IMR-90 (cell line): ENCODE measurements at regions not wholly inside any gene's neighbourhood (a gene's known extent, or its start where the extent isn't known, plus 50 kb on each side); places are given as distances from the start of the nearest gene placed in this dataset.

Experiments used
- ATAC-seq: fragments of 200-7000 bp; cut with Tn5 transposase; 2 replicates; pipeline ENCODE4 v1.9.1; 2020; ENCODE audit warnings: low read depth, mild to moderate bottlenecking, moderate library complexity
- BruUV-seq: library from RNA; stranded (reverse); fragments of 400-500 nt; replicated peaks from 2 replicates; lab custom pipeline; 2021; lab: Mats Ljungman, UMichigan
- CTCF ChIA-PET: fragments of 300-600 bp; formaldehyde crosslinking; extraction: SDS; loops from one replicate; lab custom pipeline; 2021; ENCODE audit warnings: antibody characterized with exemption; lab: Yijun Ruan, JAX
- POLR2A ChIA-PET: fragments of 300-600 bp; sonication (Branson Sonifier 250); formaldehyde crosslinking; loops from one replicate; lab custom pipeline; 2022; ENCODE audit warnings: antibody characterized with exemption; ENCODE audit not compliant: unreplicated experiment; lab: Charles Lee
- DNase-seq: peaks from one replicate; pipeline ENCODE4 v3.0.0; 2013
- H2AFZ ChIP-seq: replicated peaks from 2 replicates; pipeline ENCODE3; 2013; ENCODE audit warnings: low read length, mild to moderate bottlenecking; ENCODE audit not compliant: poor library complexity
- H2AK5ac ChIP-seq: 2 replicates; pipeline ENCODE4 v1.6.1; 2013; ENCODE audit warnings: low read depth, low read length, inconsistent platforms
- H2AK9ac ChIP-seq: replicated peaks from 2 replicates; pipeline ENCODE3; 2013; ENCODE audit warnings: mild to moderate bottlenecking, low read depth, low read length, moderate library complexity; ENCODE audit not compliant: poor library complexity
- H2BK120ac ChIP-seq: 2 replicates; pipeline ENCODE4 v1.6.1; 2013; ENCODE audit warnings: low read depth, low read length, inconsistent platforms
- H2BK15ac ChIP-seq: 3 replicates; pipeline ENCODE4 v1.6.1; 2013; ENCODE audit warnings: low read depth, low read length, inconsistent platforms
- H2BK20ac ChIP-seq: 2 replicates; pipeline ENCODE4 v1.6.1; 2013; ENCODE audit warnings: low read depth, mild to moderate bottlenecking, inconsistent platforms, low read length, moderate library complexity
- H2BK5ac ChIP-seq: 2 replicates; pipeline ENCODE4 v1.6.1; 2013; ENCODE audit warnings: mild to moderate bottlenecking, low read depth, low read length, inconsistent platforms; ENCODE audit not compliant: poor library complexity, severe bottlenecking
- H3K14ac ChIP-seq: replicated peaks from 2 replicates; pipeline ENCODE4 v1.6.1; 2013; ENCODE audit warnings: low read depth, low read length, inconsistent platforms
- H3K18ac ChIP-seq: 2 replicates; pipeline ENCODE4 v1.6.1; 2013; ENCODE audit warnings: low read depth, low read length, control low read depth
- H3K23ac ChIP-seq: 2 replicates; pipeline ENCODE4 v1.6.1; 2013; ENCODE audit warnings: low read depth, low read length, inconsistent platforms
- H3K27ac ChIP-seq: 2 replicates; pipeline ENCODE4 v1.5.1; 2013; ENCODE audit warnings: mild to moderate bottlenecking, control low read depth, low read length; ENCODE audit not compliant: insufficient read depth
- H3K27me3 ChIP-seq: 2 replicates; pipeline ENCODE4 v1.6.1; 2013; ENCODE audit warnings: low read length; ENCODE audit not compliant: control insufficient read depth, insufficient read depth
- H3K36me3 ChIP-seq: 2 replicates; pipeline ENCODE4 v1.6.1; 2013; ENCODE audit warnings: low read length, mixed read lengths; ENCODE audit not compliant: control insufficient read depth, insufficient read depth
- H3K4ac ChIP-seq: 2 replicates; pipeline ENCODE4 v1.6.1; 2013; ENCODE audit warnings: low read depth, low read length, inconsistent platforms
- H3K4me1 ChIP-seq: 2 replicates; pipeline ENCODE4 v1.6.1; 2013; ENCODE audit warnings: low read length, mixed read lengths; ENCODE audit not compliant: control insufficient read depth, insufficient read depth
- H3K4me2 ChIP-seq: 2 replicates; pipeline ENCODE4 v1.6.1; 2013; ENCODE audit warnings: low read depth, mild to moderate bottlenecking, control low read depth, low read length, moderate library complexity
- H3K4me3 ChIP-seq: 2 replicates; pipeline ENCODE4 v1.5.1; 2013; ENCODE audit warnings: low read depth, mild to moderate bottlenecking, control low read depth, low read length, moderate library complexity; ENCODE audit not compliant: insufficient read depth
- H3K56ac ChIP-seq: 2 replicates; pipeline ENCODE4 v1.6.1; 2013; ENCODE audit warnings: low read length, inconsistent platforms; ENCODE audit not compliant: insufficient read depth; ENCODE audit errors: extremely low read depth
- H3K79me1 ChIP-seq, 2 experiments: 2 replicates each; pipeline ENCODE4 v1.6.1; 2013; ENCODE audit warnings: low read length in 2 of 2, inconsistent platforms in 1 of 2, low read depth in 1 of 2
- H3K9ac ChIP-seq: 2 replicates; pipeline ENCODE4 v1.6.1; 2013; ENCODE audit warnings: low read depth, low read length, control low read depth
- H3K9me1 ChIP-seq: 2 replicates; pipeline ENCODE4 v1.6.1; 2013; ENCODE audit warnings: low read length, inconsistent platforms; ENCODE audit not compliant: insufficient read depth
- H3K9me3 ChIP-seq: 2 replicates; pipeline ENCODE4 v1.6.1; 2013; ENCODE audit warnings: low read length; ENCODE audit not compliant: control insufficient read depth, insufficient read depth
- H4K20me1 ChIP-seq: 2 replicates; pipeline ENCODE4 v1.6.1; 2013; ENCODE audit warnings: low read length, inconsistent platforms; ENCODE audit not compliant: insufficient read depth
- H4K5ac ChIP-seq: 2 replicates; pipeline ENCODE4 v1.6.1; 2013; ENCODE audit warnings: mild to moderate bottlenecking, low read depth, low read length, control low read depth
- H4K8ac ChIP-seq, 2 experiments: 2 replicates each; pipeline ENCODE4 v1.6.1; 2013; ENCODE audit warnings: low read depth in 2 of 2, low read length in 2 of 2, control low read depth in 1 of 2, inconsistent platforms in 1 of 2
- H4K91ac ChIP-seq: 2 replicates; pipeline ENCODE4 v1.6.1; 2013; ENCODE audit warnings: low read depth, low read length, inconsistent platforms; ENCODE audit not compliant: insufficient read depth
- BHLHE40 ChIP-seq: fragments of 150-350 bp; IDR thresholded peaks from 2 replicates; pipeline ENCODE4 v1.6.1; 2016; ENCODE audit warnings: mild to moderate bottlenecking, low read depth, low read length
- CEBPB ChIP-seq: IDR thresholded peaks from 2 replicates; pipeline ENCODE4 v1.6.1; 2012; ENCODE audit warnings: low read depth, low read length, improper control_type of control experiment
- CHD1 ChIP-seq: IDR thresholded peaks from 2 replicates; pipeline ENCODE4 v1.6.1; 2012; ENCODE audit warnings: low read depth, low read length, improper control_type of control experiment
- CTCF ChIP-seq: conservative IDR thresholded peaks from 2 replicates; pipeline ENCODE4 v1.5.1; 2012; ENCODE audit warnings: mild to moderate bottlenecking, low read depth, low read length, improper control_type of control experiment
- ELK1 ChIP-seq: fragments of 150-350 bp; IDR thresholded peaks from 2 replicates; pipeline ENCODE4 v1.6.1; 2016; ENCODE audit warnings: low read depth, mild to moderate bottlenecking, low read length, moderate library complexity, borderline replicate concordance
- FOS ChIP-seq: fragments of 150-350 bp; IDR thresholded peaks from 2 replicates; pipeline ENCODE4 v1.6.1; 2016; ENCODE audit warnings: low read depth, low read length
- MAFK ChIP-seq: IDR thresholded peaks from 2 replicates; pipeline ENCODE4 v1.6.1; 2012; ENCODE audit warnings: low read depth, low read length, improper control_type of control experiment
- MAZ ChIP-seq: IDR thresholded peaks from 2 replicates; pipeline ENCODE4 v1.6.1; 2012; ENCODE audit warnings: low read depth, mild to moderate bottlenecking, low read length, improper control_type of control experiment, moderate library complexity, borderline replicate concordance
- MXI1 ChIP-seq: IDR thresholded peaks from 2 replicates; pipeline ENCODE4 v1.6.1; 2012; ENCODE audit warnings: low read depth, mild to moderate bottlenecking, low read length, moderate library complexity, borderline replicate concordance
- NFE2L2 ChIP-seq: fragments of 150-350 bp; IDR thresholded peaks from 2 replicates; pipeline ENCODE4 v1.6.1; 2016; ENCODE audit warnings: low read depth, mild to moderate bottlenecking, low read length
- RAD21 ChIP-seq: IDR thresholded peaks from 2 replicates; pipeline ENCODE4 v1.6.1; 2012; ENCODE audit warnings: low read length, improper control_type of control experiment
- RCOR1 ChIP-seq: IDR thresholded peaks from 2 replicates; pipeline ENCODE4 v1.6.1; 2012; ENCODE audit warnings: mild to moderate bottlenecking, low read length, improper control_type of control experiment; ENCODE audit not compliant: insufficient replicate concordance
- RFX5 ChIP-seq: IDR thresholded peaks from 2 replicates; pipeline ENCODE4 v1.8.0; 2012; ENCODE audit warnings: low read depth, mild to moderate bottlenecking, low read length, moderate library complexity
- SMC3 ChIP-seq: fragments of 150-350 bp; IDR thresholded peaks from 2 replicates; pipeline ENCODE4 v1.6.1; 2016; ENCODE audit warnings: low read depth, mild to moderate bottlenecking, antibody characterized with exemption, low read length, moderate library complexity
- USF2 ChIP-seq: fragments of 150-350 bp; IDR thresholded peaks from 2 replicates; pipeline ENCODE4 v1.6.1; 2017; ENCODE audit warnings: mild to moderate bottlenecking, antibody characterized with exemption, low read length, low read depth
- WGBS, 2 experiments: methylation state at CpG; one replicate each; pipeline versions ENCODE4 v1.1.5 to v1.1.7; 2013; ENCODE audit warnings: missing lambda C conversion rate in 2 of 2; ENCODE audit not compliant: insufficient read length in 1 of 2; ENCODE audit errors: extremely low coverage in 2 of 2; 5-methylcytosine and 5-hydroxymethylcytosine counted together
- dilution Hi-C: fragments of 300-500 bp; cut with HindIII; formaldehyde crosslinking; loops from one replicate; pipeline ENCODE4 v1.14.3; 2018; ENCODE audit warnings: low sequenced_read_pairs; ENCODE audit not compliant: unreplicated experiment
- in situ Hi-C: fragments of 300-500 bp; cut with MboI; formaldehyde crosslinking; loops from 3 replicates; pipeline ENCODE4 v1.14.3; 2019; ENCODE audit warnings: low sequenced_read_pairs, inconsistent platforms, mixed read lengths
- intact Hi-C: fragments of 100-400 bp; cut with micrococcal nuclease; formaldehyde crosslinking; loops from 2 replicates; pipeline ENCODE4 v1.10.0; 2022

GRCh38 chr5:12141496-12141895 lies 237.2 kb upstream of the CTNND2 start:
- Histone ChIP-seq H3K79me1 (no peaks in the 10 kb centered on the region), H3K27me3 (no peaks in the 10 kb centered on the region), H2BK20ac (no peak overlapping the region), H3K23ac (no peak overlapping the region), H4K8ac (no peak overlapping the region), H3K9me3 (peaks cover 5% of the 10 kb centered on the region), H4K5ac (no peak overlapping the region), H2AK5ac (no peak overlapping the region), H3K4me3 (no peak overlapping the region), H4K20me1 (no peaks in the 10 kb centered on the region), H3K9ac (no peak overlapping the region), H3K4me1 (no peaks in the 10 kb centered on the region), H3K4me2 (no peak overlapping the region), H3K36me3 (no peaks in the 10 kb centered on the region), H2BK5ac (no peak overlapping the region), H4K91ac (no peak overlapping the region), H3K27ac (no peak overlapping the region), H3K18ac (no peak overlapping the region), H3K56ac (no peak overlapping the region), H2BK15ac (no peak overlapping the region), H2BK120ac (no peak overlapping the region), H2AK9ac (no peak overlapping the region), H3K9me1 (no peaks in the 10 kb centered on the region), H3K4ac (no peak overlapping the region), H3K14ac (no peak overlapping the region), H2AFZ (no peak overlapping the region)
- intact Hi-C loops = no loop called here
- no CpG with 5 or more reads among the region's 2 CpGs for WGBS, 2 experiments
- dilution Hi-C loops = no loop called here
- ATAC-seq = no peak
- in situ Hi-C loops = no loop called here
- ChIA-PET CTCF (no interaction called here), POLR2A (no interaction called here)
- BruUV-seq = no TSS peak
- no peak for DNase-seq
- TF ChIP-seq CHD1 = no peak
- TF ChIP-seq RAD21 = no peak
- TF ChIP-seq BHLHE40 = no peak
- no peak for TF ChIP-seq CTCF
- no peak for TF ChIP-seq USF2
- no peak for TF ChIP-seq NFE2L2
- no peak for TF ChIP-seq MXI1
- no peak for TF ChIP-seq RFX5
- TF ChIP-seq MAFK = no peak
- no peak for TF ChIP-seq FOS
- TF ChIP-seq CEBPB = no peak
- TF ChIP-seq ELK1 = no peak
- TF ChIP-seq RCOR1 = no peak
- no peak for TF ChIP-seq MAZ
- TF ChIP-seq SMC3 = no peak
